Osteoblast (primary cell): ENCODE measurements at regions not wholly inside any gene's neighbourhood (a gene's known extent, or its start where the extent isn't known, plus 50 kb on each side); places are given as distances from the start of the nearest gene placed in this dataset.

Experiments
- DNase-seq: peaks from one replicate; pipeline ENCODE4 v3.0.0; 2011; ENCODE audit warnings: low spot score, mixed read lengths; ENCODE audit not compliant: insufficient read length; ENCODE audit errors: missing footprints
- H2AFZ ChIP-seq: 2 replicates; pipeline ENCODE4 v1.6.0; 2011; ENCODE audit warnings: mild to moderate bottlenecking, low read length
- H3K27ac ChIP-seq: 2 replicates; pipeline ENCODE4 v1.5.1; 2011; ENCODE audit warnings: mild to moderate bottlenecking, low read depth, low read length, moderate library complexity
- H3K27me3 ChIP-seq: 2 replicates; pipeline ENCODE4 v1.6.0; 2012; ENCODE audit warnings: mild to moderate bottlenecking, control low read depth, inconsistent platforms, low read length, moderate library complexity; ENCODE audit not compliant: insufficient read depth
- H3K36me3 ChIP-seq: 2 replicates; pipeline ENCODE4 v1.5.1; 2011; ENCODE audit warnings: mild to moderate bottlenecking, low read length, control low read depth, moderate library complexity; ENCODE audit not compliant: insufficient read depth
- H3K4me1 ChIP-seq: 2 replicates; pipeline ENCODE4 v1.5.1; 2011; ENCODE audit warnings: mild to moderate bottlenecking, low read length, control low read depth, moderate library complexity; ENCODE audit not compliant: insufficient read depth
- H3K4me2 ChIP-seq: 2 replicates; pipeline ENCODE4 v1.6.0; 2011; ENCODE audit warnings: mild to moderate bottlenecking, low read length; ENCODE audit not compliant: insufficient read depth
- H3K4me3 ChIP-seq: fragments of 200-600 bp; sonication (generic); 3 replicates; pipeline ENCODE4 v1.5.1; 2012; ENCODE audit warnings: mild to moderate bottlenecking, low read length, inconsistent platforms; ENCODE audit not compliant: insufficient read depth
- H3K79me2 ChIP-seq: 2 replicates; pipeline ENCODE4 v1.6.0; 2012; ENCODE audit warnings: mild to moderate bottlenecking, low read length, control low read depth, inconsistent platforms; ENCODE audit not compliant: insufficient read depth
- H3K9me3 ChIP-seq: 2 replicates; pipeline ENCODE4 v1.5.1; 2011; ENCODE audit warnings: low read depth, low read length, control low read depth
- H4K20me1 ChIP-seq: 2 replicates; pipeline ENCODE4 v1.6.0; 2012; ENCODE audit warnings: mild to moderate bottlenecking, low read length, control low read depth; ENCODE audit not compliant: insufficient read depth
- CTCF ChIP-seq: IDR thresholded peaks from 2 replicates; pipeline ENCODE4 v1.5.1; 2011; ENCODE audit warnings: mild to moderate bottlenecking, low read depth, low read length, moderate library complexity; ENCODE audit errors: extremely low read depth

GRCh38 chr20:6976106-6976900, 208.8 kb downstream of the BMP2 start:
- no peaks in the 10 kb centered on the region for H3K9me3 ChIP-seq
- no peaks in the 10 kb centered on the region for H3K79me2 ChIP-seq

GRCh38 chr20:6979621-6980020, 212.1 kb downstream of the BMP2 start:
- Histone ChIP-seq H3K4me2 (no peak overlapping the region), H4K20me1 (no peaks in the 10 kb centered on the region), H3K4me1 (no peaks in the 10 kb centered on the region), H3K9me3 (no peaks in the 10 kb centered on the region), H2AFZ (no peak overlapping the region), H3K27ac (no peak overlapping the region), H3K79me2 (no peaks in the 10 kb centered on the region), H3K36me3 (no peaks in the 10 kb centered on the region), H3K27me3 (no peaks in the 10 kb centered on the region), H3K4me3 (no peak overlapping the region)
- DNase-seq, result no peak
- no peak for TF ChIP-seq CTCF

More at GRCh38 chr20:6976106-6976900, 208.8 kb downstream of the BMP2 start:
- Histone ChIP-seq H3K4me2 (no peak overlapping the region), H3K4me1 (no peaks in the 10 kb centered on the region), H2AFZ (no peak overlapping the region), H3K4me3 (no peak overlapping the region), H3K36me3 (no peaks in the 10 kb centered on the region), H3K27ac (no peak overlapping the region), H3K27me3 (no peaks in the 10 kb centered on the region), H4K20me1 (no peaks in the 10 kb centered on the region)
- TF ChIP-seq CTCF, result no peak
- no peak for DNase-seq

- Histone ChIP-seq H3K4me3 (no peak overlapping the region), H3K36me3 (no peaks in the 10 kb centered on the region), H3K4me1 (no peaks in the 10 kb centered on the region), H3K9me3 (no peaks in the 10 kb centered on the region), H3K79me2 (no peaks in the 10 kb centered on the region), H3K27ac (no peak overlapping the region), H2AFZ (no peak overlapping the region), H4K20me1 (no peaks in the 10 kb centered on the region), H3K27me3 (no peaks in the 10 kb centered on the region), H3K4me2 (no peak overlapping the region)
- no peak for DNase-seq
- TF ChIP-seq CTCF, result no peak
Measured at GRCh38 chr20:6993011-6993410, 225.5 kb downstream of the BMP2 start.

DNA sequence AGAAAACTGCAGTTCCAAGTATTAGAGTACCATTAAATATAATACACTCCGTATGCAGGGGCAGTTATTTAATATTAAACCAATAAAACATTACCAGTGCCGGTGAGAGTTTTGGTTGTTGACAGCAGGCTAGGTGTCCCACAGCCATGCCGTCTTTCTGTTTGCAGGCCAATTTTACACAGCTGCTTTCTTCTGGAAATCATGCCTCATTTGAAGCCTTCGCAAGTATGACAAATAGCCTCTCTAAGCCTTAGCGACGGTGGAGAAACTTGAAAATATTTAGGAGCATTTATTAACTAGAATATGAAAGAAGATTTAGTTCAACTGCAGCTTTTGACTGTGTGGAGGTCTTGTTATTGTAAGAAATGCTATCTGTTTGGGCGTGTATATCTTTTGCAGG, 226.0 kb downstream of the BMP2 start:
- H4K20me1 ChIP-seq, result no peaks in the 10 kb centered on the region
- H3K9me3 ChIP-seq, result no peaks in the 10 kb centered on the region
- no peaks in the 10 kb centered on the region for H3K79me2 ChIP-seq
- no peaks in the 10 kb centered on the region for H3K27me3 ChIP-seq
- no peak for DNase-seq
- no peak overlapping the region for H3K4me2 ChIP-seq
- H2AFZ ChIP-seq, result no peak overlapping the region
- no peaks in the 10 kb centered on the region for H3K4me1 ChIP-seq
- no peak for TF ChIP-seq CTCF
- no peak overlapping the region for H3K4me3 ChIP-seq
- H3K36me3 ChIP-seq, result no peaks in the 10 kb centered on the region
- H3K27ac ChIP-seq, result no peak overlapping the region
